GM18907 (cell line): ENCODE measurements at regions not wholly inside any gene's neighbourhood (a gene's known extent, or its start where the extent isn't known, plus 50 kb on each side); places are given as distances from the start of the nearest gene placed in this dataset.
"Not testable (repeated sequence)": the region's sequence is repeated elsewhere in the genome, so short reads cannot be mapped to it uniquely, and the experiment has no call there.

Experiments
- ATAC-seq: cut with Tn5 transposase; IDR thresholded peaks from one replicate; pipeline ENCODE4 v1.9.1; 2021; ENCODE audit warnings: mild to moderate bottlenecking, moderate library complexity; ENCODE audit not compliant: unreplicated experiment

DNA sequence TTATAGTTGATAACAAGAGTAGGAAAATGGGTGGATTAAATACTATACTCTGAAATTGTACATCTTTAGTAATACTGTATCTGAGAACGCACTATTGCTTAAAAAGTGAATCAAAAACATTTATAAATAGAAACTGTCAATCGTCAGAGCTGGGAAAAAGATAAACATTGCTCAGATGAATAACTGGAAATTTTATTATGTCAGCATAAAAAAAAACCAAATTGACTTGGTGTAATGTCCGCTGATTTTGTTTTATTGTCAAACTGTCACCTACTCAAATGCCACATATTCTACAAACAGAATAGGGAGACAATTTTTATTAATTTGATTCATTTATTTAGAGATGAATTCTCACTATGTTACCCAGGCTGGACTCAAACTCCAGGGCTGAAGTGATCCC lies 109.3 kb upstream of the TMTC1 start:
- ATAC-seq = no peak

DNA sequence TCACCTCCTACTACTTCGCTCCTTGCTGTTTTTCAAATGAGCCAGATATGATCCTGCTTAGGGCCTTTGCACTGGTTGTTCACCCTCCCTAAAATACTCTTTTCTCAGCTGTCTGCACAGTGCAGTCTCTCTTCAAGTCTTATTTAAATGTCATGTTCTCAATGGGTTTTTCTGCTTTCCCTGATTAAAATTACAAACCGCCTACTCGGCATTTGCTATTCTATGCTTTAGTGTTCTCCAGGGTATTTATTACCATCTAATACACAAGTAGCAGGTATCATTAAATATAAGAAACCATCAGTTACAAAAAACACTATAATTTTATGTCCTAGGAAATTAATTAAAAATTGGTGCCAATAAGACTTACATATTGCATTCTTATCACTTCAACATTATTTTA lies 108.0 kb upstream of the TMTC1 start:
- ATAC-seq = no peak

DNA sequence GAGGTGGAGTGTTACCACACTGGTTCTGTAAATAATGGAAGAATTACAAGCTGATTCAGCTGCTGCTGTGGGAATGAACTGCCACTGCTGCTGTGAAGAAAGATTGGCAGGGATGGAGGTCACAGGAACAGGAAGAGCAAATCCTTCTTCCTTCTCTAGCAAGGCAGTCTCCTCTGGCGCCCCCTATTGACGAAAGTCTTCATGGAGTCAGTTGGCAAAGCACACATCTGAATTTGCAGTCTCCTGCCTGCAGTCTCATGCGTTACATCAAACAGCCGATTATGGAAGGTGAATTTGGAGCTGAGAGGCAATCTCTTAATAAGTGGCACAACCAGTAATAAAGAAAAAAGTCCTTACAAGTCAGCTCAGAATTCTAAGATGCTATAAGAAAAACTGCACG lies 106.0 kb upstream of the TMTC1 start:
- no peak for ATAC-seq

DNA sequence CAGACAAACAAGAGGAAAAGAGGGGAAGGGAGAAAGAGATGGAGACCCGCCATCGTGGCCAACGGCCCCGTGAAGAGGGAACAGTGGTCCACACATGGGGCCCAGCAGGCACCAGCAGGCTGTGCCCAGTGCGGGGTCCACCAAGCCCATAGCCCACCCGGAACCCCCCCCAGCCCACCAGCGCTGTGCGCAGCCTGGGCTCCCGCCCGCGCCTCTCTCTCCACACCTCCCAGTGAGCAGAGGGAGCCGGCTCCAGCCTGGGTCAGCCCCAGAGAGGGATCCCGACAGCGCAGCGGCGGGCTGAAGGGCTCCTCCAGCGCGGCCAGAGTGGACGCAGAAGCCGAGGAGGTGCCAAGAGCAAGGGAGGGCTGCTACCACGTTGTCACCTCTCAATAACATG lies 105.0 kb upstream of the TMTC1 start:
- ATAC-seq = no peak

DNA sequence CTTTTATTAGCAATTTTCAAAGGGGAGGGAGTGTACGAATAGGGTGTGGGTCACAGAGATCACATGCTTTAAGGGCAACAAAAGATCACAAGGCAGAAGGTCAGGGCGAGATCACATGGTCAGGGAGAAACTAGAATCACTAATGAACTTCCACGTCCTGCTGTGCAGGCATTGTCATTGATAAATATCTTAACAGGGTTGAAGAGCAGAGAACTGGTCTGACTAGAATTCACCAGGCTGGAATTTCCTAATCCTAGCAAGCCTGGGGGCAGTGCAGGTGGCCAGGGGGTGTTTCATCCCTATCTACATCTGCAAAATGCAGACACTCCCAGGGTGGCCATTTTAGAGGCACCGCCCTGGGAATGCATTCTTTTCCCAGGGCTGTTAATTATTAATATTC lies 101.2 kb upstream of the TMTC1 start:
- ATAC-seq = not testable (repeated sequence)

DNA sequence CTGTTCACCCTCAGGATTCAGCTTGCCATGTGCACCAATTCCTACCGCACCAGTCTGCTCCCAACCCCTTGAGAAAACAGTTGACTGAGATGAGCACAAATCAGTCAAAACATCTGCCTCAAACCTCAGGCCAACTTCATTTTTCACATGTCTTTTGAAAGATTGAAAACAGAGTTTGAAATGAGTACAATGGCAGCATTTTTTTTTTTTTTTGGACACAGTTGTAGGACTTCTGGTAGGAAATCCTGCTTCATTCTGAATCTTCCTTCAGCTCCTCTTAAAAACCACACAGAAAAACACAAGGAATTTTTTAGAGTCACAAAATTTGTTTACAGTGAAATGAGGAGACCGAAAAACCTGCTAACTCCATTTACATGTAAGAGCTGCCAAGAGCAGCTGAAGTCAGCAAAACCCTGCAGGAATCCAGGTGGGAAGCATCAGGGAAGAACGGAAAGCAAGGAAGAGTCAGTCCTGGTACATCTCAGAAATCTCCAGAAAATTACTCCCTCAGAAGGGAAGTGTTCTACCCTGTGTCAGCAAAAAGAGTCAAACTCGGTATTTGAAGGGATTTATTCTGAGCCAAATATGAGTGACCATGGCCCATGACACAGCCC lies 100.3 kb upstream of the TMTC1 start:
- ATAC-seq = no peak

DNA sequence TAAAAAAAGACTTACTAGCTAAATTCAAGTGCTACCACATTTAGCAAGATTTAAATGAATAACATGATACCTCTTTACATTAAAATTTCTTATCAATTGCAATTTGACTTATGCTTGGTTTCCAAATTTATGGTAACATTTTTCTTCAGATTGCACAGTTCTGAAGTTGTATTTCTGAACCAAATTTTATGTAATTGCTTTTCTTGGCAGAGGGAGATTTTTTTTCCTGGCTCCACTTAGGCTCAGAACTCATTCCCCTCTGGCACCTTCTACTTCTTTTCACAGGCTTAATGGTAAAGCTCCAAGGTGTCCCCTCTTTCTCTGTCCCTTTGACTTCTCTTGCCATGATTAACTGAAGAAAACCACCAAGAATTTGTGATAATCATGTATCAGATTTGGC lies 99.8 kb upstream of the TMTC1 start:
- ATAC-seq = no peak

DNA sequence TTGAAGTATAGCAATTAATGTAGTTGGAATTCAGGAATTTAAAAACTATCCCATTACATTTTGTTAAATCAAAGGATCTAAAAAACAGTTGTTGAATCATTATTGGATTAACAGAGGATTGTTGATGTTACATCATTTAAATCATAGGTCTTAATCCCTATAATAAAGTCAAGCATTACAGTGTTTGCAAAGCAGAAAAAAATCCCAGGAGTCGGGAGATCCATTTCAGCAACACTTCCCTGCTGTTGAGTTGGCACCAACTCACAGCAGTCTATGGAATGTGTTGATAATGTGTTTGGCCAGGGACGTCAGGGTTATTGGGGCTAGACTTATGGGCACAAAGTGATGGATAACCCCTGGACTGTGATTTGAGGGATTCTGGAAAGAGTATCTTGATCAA lies 99.1 kb upstream of the TMTC1 start:
- ATAC-seq = no peak

DNA sequence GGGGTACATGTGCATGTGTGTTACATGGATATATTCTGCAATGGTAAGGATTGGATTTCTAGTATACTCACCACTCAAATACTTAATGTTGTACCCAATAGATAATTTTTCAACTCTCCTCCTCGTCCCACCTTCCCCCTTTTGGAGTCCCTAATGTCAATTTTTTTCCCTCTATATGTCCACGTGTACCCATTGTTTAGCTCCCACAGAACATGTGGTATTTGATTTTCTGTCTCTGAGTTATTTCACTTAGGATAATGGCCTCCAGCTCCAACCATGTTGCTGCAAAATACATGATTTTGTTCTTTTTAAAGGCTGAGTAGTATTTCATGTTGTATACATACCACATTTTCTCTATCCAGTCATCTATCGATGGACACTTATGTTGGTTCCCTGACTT lies 97.2 kb upstream of the TMTC1 start:
- ATAC-seq = no peak

DNA sequence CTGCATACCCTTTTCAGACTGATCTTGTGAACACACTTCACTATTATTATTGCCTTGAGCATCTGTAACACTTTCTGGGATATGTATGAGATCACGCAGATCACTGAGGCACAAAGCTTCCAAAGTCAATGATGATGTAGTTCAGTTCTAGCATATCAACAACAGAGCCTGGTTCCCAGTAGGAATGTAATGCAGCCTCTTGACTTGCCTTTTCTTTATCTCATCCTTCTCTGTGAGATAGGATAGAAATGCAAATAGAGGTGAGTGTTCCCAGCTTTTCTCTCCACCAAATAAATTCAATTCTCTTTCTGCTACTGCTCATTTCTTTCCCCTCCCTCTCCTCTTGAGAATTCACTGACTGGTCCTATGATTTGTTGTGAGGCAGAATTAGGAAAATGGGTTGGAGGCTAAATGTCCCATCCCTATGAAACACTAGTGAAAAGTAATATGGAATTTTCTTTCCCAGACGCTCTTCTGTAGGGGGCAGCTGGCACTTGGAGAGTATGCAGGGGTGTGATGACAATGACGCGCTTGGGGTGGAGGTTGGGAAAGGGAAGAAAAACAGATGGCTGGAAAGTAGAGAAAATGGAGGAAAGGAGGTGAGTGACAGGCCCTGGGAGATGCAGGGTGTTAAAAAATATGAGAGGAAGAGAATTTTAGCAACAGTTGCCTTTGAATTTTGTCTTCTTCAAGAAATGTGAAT lies 96.0 kb upstream of the TMTC1 start:
- no peak for ATAC-seq

DNA sequence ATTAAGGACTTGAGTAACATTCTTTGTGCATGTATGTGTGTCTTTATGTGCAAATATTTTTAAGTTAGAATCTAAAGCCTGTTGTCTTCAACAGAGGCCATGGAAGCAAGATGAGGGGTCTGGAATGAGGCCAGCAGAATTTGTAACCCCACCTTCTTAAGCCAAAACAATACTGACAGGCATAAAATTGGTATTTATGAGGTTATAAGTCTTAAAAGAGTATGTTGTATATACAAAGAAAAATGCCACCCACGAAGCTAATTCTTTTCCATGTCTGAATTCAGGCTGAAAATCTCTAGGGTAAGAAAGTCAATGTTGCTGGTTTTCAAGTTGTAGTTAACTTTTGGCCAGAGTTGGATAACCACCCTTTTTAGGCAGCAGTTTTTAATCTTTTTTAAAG lies 86.2 kb upstream of the TMTC1 start:
- ATAC-seq = no peak

DNA sequence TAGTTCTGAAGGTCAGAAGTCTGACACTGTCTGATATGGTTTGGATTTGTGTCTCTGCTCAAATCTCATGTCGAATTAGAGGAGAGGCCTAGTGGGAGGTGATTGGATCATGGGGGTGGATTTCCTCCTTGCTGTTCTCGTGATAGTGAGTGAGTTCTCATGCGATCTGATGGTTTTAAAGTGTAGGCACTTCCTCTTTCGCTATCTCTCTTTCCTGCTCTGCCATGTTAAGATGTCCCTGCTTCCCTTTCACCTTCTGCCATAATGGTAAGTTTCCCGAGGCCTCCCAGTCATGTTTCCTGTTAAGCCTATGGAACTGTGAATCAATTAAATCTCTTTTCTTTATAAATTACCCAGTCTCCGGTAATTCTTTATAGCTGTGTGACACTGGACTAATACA lies 84.1 kb upstream of the TMTC1 start:
- no peak for ATAC-seq

DNA sequence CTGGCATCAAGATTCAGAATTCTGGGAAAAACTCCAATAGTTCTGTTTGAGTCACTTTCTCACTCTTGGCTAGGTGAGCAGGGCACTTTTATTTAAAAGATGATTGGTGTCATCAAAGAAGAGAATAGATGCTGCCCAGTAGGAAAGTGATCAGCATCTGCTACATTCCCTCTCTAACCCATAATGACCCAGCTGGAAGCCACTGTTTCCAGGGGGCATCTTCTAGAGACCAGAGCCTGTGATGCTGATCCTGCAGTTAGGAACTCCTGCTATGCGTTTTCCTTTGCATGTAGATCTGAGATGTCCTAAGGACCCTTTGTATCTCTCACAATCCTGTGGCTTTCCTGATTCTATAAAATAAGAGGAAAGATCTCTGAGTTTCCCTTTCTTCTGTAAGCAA lies 79.9 kb upstream of the TMTC1 start:
- no peak for ATAC-seq

DNA sequence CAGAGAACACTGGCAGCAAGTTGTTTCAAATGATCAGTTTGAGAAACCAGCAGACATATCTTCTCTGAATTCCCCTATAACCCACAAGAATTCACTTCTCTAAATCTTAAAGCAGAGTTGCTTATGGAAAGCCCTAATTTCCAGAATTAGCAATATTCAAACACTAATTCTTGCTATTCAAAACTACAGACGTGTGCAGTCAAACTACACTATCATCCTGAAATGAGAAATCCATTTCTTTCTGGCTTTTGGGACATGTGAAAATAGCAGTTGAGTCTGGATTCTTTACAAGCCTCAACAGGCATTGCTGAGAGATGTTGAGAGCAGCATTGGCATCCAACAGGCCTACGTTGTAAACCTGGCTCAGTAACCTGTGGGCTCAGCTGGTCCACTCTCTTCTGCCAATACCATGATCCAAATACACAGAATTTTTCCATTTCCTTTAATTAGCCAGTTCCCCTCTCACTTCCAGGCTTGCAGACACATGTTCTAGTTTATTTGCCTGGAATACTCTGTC lies 74.6 kb upstream of the TMTC1 start:
- ATAC-seq = no peak

DNA sequence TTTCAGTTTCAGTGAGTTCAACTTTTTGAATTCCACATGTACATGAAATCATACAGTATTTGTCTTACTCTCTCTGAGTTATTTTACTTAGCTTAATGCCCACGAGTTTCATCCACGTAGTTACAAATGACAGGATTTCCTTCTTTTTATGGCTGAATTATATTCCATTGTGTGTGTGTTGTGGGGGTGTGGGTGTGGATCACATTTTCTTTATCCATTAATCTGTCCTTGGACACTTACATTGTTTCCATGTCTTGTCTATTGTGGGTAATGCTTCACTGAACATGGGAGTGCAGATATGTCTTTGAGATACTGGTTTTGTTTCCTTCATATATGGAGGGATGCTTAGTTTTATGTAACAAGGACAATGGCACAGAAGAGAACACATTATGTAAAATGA lies 63.5 kb upstream of the TMTC1 start:
- no peak for ATAC-seq

DNA sequence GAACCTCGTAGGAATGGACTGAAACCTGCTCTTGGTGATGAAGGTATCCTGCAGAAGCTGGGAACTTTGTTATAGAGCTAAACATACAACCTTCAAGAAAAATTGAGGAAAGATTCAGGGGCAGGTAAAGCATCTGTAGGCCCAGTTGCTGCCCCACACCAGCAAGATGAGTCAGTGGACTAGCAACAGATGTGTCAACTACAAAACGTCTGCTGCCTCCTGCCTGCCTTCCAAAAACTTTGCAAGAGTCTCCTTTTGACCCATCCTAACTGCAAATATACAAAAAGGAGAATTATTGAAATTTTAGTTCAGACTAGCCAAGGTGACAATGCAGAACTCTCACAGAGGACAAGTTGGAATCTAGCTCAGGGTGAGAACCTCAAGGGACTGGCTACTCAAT lies 60.9 kb upstream of the TMTC1 start:
- ATAC-seq = no peak

DNA sequence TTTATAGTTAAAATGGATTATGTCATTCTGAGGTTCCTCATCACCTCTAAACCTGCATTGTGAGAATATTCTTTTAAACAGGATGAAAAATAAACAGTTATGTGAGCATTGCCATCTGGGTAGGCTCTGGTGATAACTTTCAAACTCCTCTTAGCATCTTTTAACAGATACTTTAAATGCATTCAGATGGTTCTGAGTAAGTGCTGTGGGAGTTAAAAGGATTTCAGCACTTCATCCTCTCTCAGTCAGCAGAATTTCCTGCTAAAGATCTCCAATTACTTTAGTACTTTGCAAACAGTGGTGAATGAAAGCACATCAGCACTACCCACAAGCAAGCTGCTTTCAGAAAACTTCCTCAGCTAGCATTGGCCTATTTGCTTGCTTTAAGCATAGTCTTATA lies 59.3 kb upstream of the TMTC1 start:
- ATAC-seq = no peak

DNA sequence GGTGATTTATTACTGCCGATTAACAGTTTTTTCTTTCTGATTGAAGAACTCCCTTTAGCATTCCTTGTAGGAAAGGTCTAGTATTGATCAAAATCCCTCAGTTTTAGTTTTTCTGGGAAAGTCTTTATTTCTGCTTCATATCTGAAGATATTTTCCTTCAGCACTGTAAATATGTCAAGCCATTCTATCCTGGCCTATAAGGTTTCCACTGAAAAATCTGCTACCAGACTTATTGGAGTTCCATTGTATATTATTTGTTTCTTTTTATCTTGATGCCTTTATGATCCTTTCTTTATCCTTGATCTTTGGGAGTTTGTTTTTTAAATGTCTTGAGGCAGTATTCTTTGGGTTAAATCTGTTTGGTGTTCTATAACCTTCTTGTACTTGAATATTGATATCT lies 55.0 kb upstream of the TMTC1 start:
- no peak for ATAC-seq
